ENCODE measurements at regions not wholly inside any gene's neighbourhood (a gene's known extent, or its start where the extent isn't known, plus 50 kb on each side); places are given as distances from the start of the nearest gene placed in this dataset.
A peak's percentile ranks its signal among the peaks of the same experiment; 100 is the strongest.

DNA sequence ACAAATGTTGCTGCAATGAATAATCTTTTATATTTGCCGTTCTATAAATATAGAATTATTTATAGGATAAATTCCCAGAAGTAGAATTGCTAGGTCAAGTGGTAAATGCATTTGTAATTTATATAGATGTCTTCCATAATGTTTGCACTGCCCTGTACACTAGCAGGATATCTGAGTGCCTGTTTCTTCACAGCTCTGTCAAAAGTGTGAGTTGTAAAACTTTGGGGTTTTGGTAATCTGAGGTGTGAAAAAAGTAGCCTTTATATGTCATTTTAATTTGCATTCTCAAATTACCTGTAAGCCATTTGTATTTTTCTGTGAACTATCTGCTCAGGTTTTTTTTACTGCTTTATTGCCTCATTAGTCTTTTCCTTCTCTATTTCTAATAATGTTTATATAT lies 271.2 kb downstream of the NEBL start:
- H3K27me3 ChIP-seq (ENCODE audit: control insufficient read depth in 3 of 3, insufficient read depth in 3 of 3, low read length in 2 of 3), result no peaks in the 10 kb centered on the region
- WGBS, 2 donors, result 79 to 83% methylated on average over 1 of the region's 1 CpG
- no peak for ATAC-seq (ENCODE audit: insufficient read depth, low FRiP score)

DNA sequence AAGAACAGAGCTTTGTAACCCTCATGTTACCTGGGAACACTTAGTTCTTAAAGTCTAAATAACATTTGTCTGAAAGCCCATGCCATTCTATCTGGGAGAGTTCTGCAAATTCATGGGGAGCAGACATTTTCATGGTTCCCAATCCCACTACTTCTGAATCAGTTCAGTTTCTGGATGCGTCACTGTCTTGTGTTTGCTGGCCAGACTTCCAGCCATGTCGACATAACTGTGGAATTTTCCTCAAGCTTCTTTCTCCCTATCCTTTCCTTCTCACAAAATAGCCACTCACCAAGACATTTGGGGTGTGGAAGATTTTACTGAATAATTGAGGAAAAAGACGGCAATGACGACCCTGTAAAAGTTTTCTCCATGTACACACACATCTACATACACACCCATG lies 272.5 kb downstream of the NEBL start:
- no peaks in the 10 kb centered on the region for H3K9me3 ChIP-seq (ENCODE audit: control insufficient read depth in 4 of 4, insufficient read depth in 3 of 4, low read length in 3 of 4)
- no peak for TF ChIP-seq CTCF (IDR thresholded peaks at IDR 0.05; ENCODE audit: control extremely low read depth, extremely low read depth)
- H3K36me3 ChIP-seq (ENCODE audit: control insufficient read depth in 4 of 4, insufficient read depth in 4 of 4, low read length in 4 of 4), result no peaks in the 10 kb centered on the region
- H3K9ac ChIP-seq (ENCODE audit: insufficient read depth in 1 of 2, low read length in 2 of 2), result no peak overlapping the region
- H3K27me3 ChIP-seq (ENCODE audit: control insufficient read depth in 3 of 3, insufficient read depth in 3 of 3, low read length in 2 of 3), result no peaks in the 10 kb centered on the region
- H3K27ac ChIP-seq (ENCODE audit: low read depth in 1 of 2, low read length in 1 of 2), result no peak overlapping the region
- peak in 1 of 3 donors; percentile 13 for DNase-seq
- peaks cover 0 to 16% (median 5%) of the 10 kb centered on the region in 5 donors for H3K4me1 ChIP-seq (ENCODE audit: control insufficient read depth in 5 of 5, insufficient read depth in 5 of 5, low read length in 5 of 5)
- WGBS, 2 donors, result 86 to 90% methylated on average over 4 of the region's 4 CpGs
- H3K4me3 ChIP-seq, result no peak overlapping the region
- no peak for ATAC-seq (ENCODE audit: insufficient read depth, low FRiP score)

More for the DNA sequence above, 271.2 kb downstream of the NEBL start:
- Histone ChIP-seq H3K4me3 (no peak overlapping the region), H3K27ac (ENCODE audit: low read depth in 1 of 2, low read length in 1 of 2) (no peak overlapping the region), H3K36me3 (ENCODE audit: control insufficient read depth in 4 of 4, insufficient read depth in 4 of 4, low read length in 4 of 4) (no peaks in the 10 kb centered on the region), H3K4me1 (ENCODE audit: control insufficient read depth in 5 of 5, insufficient read depth in 5 of 5, low read length in 5 of 5) (peaks cover 0 to 16% (median 5%) of the 10 kb centered on the region in 5 donors), H3K9me3 (ENCODE audit: control insufficient read depth in 4 of 4, insufficient read depth in 3 of 4, low read length in 3 of 4) (no peaks in the 10 kb centered on the region), H3K9ac (ENCODE audit: insufficient read depth in 1 of 2, low read length in 2 of 2) (no peak overlapping the region)
- no peak for TF ChIP-seq CTCF (IDR thresholded peaks at IDR 0.05; ENCODE audit: control extremely low read depth, extremely low read depth)
- no peak for DNase-seq

GRCh38 chr10:20623546-20623945 lies 273.6 kb downstream of the NEBL start:
- Histone ChIP-seq H3K27me3 (ENCODE audit: control insufficient read depth in 3 of 3, insufficient read depth in 3 of 3, low read length in 2 of 3) (no peaks in the 10 kb centered on the region), H3K27ac (ENCODE audit: low read depth in 1 of 2, low read length in 1 of 2) (no peak overlapping the region), H3K4me3 (no peak overlapping the region), H3K9me3 (ENCODE audit: control insufficient read depth in 4 of 4, insufficient read depth in 3 of 4, low read length in 3 of 4) (no peaks in the 10 kb centered on the region), H3K4me1 (ENCODE audit: control insufficient read depth in 5 of 5, insufficient read depth in 5 of 5, low read length in 5 of 5) (peaks cover 0 to 16% (median 5%) of the 10 kb centered on the region in 5 donors), H3K9ac (ENCODE audit: insufficient read depth in 1 of 2, low read length in 2 of 2) (no peak overlapping the region), H3K36me3 (ENCODE audit: control insufficient read depth in 4 of 4, insufficient read depth in 4 of 4, low read length in 4 of 4) (no peaks in the 10 kb centered on the region)
- DNase-seq (no peak), ATAC-seq (ENCODE audit: insufficient read depth, low FRiP score) (no peak)
- TF ChIP-seq CTCF (IDR thresholded peaks at IDR 0.05; ENCODE audit: control extremely low read depth, extremely low read depth), result no peak

GRCh38 chr10:20622531-20623211 lies 274.4 kb downstream of the NEBL start:
- H3K9ac ChIP-seq (ENCODE audit: insufficient read depth in 1 of 2, low read length in 2 of 2), result no peak overlapping the region
- 24 to 32% methylated on average over 6 of the region's 6 CpGs for WGBS, 2 donors
- no peak overlapping the region for H3K27ac ChIP-seq (ENCODE audit: low read depth in 1 of 2, low read length in 1 of 2)
- H3K4me3 ChIP-seq, result no peak overlapping the region
- ATAC-seq (ENCODE audit: insufficient read depth, low FRiP score) (peak; percentile 61), DNase-seq (peak in 2 of 3 donors; percentile 73 to 80)
- H3K4me1 ChIP-seq (ENCODE audit: control insufficient read depth in 5 of 5, insufficient read depth in 5 of 5, low read length in 5 of 5), result peaks cover 0 to 22% (median 5%) of the 10 kb centered on the region in 5 donors
- H3K9me3 ChIP-seq (ENCODE audit: control insufficient read depth in 4 of 4, insufficient read depth in 3 of 4, low read length in 3 of 4), result no peaks in the 10 kb centered on the region
- no peaks in the 10 kb centered on the region for H3K36me3 ChIP-seq (ENCODE audit: control insufficient read depth in 4 of 4, insufficient read depth in 4 of 4, low read length in 4 of 4)
- no peak for TF ChIP-seq CTCF (IDR thresholded peaks at IDR 0.05; ENCODE audit: control extremely low read depth, extremely low read depth)
- no peaks in the 10 kb centered on the region for H3K27me3 ChIP-seq (ENCODE audit: control insufficient read depth in 3 of 3, insufficient read depth in 3 of 3, low read length in 2 of 3)
